NCI-H1694 (cell line): ENCODE measurements at regions not wholly inside any gene's neighbourhood (a gene's known extent, or its start where the extent isn't known, plus 50 kb on each side); places are given as distances from the start of the nearest gene placed in this dataset.
"Not testable (repeated sequence)": the region's sequence is repeated elsewhere in the genome, so short reads cannot be mapped to it uniquely, and the experiment has no call there.

Experiments used
- DNase-seq: peaks from one replicate; lab custom pipeline; 2025; lab: John Stamatoyannopoulos, UW

DNA sequence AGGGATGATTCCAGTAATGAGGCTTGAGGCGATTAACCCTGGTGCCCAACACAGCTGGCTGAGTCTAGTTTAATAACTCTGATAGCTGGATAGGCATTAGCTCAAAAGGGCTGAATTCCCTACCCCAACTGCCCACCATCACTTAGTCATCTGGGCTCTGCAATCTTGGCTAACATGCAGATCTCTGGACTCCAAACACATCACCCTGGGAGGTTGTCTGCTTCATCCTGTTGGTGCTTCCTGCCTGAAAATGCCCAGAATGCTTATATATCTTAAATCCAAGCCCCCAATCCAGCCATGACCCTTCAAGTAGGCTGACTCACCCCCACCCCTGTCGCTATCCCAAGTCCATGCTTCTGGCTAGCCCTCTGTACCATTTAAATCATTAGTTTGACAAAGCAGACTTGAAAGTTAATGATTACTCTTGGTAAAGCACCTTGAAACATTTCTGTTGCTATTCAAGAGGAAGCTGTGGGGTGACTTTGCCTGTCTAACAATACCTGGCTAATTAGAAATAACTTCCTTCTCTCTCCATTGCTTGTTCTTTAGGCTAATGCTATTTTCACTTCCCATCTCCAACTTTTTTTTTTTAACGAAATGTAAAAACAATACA lies 107.0 kb upstream of the RORA start:
- no peak for DNase-seq

DNA sequence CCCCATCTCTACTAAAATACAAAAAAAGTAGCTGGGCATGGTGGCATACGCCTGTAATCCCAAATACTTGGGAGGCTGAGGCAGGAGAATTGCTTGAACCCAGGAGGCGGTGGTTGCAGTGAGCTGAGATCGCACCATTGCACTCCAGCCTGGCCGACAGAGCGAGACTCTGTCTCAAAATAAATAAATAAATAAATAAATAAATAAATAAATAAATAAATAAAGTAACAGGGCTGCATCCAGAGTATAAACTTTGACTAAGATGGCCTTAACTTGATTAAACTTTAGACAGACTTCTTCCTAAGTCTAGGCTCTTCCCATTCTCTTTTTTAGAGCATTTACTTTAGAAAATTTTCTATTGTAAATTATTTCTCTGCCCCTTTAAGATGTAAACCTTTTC lies 105.6 kb upstream of the RORA start:
- DNase-seq = not testable (repeated sequence)

DNA sequence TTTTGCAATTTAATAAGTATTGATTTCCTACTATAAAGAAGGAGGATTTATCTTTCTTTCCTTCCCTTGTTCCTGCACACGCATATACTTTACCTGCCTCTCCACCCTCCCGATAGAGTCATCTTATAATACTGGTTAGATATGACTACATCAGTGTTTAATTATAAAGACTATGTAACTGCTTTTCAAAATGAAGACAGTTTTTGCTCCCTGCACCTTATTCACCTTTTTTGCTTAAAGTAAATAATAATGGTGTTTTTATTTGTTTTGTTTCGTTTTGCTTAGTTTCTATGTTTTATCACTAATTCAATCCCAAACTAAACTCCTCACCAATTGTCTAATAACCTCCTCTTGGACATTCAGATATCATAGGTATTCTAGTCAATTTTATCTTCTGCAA lies 101.9 kb upstream of the RORA start:
- DNase-seq = no peak

DNA sequence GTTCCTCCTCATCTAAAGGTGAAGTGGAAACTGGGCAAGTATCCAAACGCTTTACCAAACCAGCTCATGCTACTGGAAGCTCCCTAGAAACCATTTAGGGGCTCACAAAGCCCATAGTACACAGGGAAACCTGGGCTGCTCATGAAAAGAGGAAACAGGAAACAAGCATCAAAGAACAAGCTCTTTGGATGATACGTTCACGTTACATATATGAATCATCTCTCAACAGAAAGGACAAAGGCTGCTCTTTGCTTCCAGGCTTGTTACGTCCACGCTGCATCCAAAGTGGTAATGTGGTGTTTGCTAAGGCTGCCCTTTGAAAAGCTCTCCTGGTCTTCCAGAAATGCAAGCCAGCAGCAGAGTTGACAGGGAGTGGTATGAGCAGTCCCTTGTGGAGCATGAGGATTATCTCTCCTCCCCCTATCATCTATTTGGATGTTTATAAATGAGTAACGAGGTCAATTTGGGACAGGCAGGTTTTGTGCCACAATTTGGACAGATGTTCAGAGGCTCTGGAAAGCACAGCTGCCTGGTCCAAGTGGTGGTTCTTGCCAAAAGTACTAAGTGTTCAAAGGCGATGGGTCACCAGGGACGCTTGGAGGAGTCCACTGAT lies 98.0 kb upstream of the RORA start:
- DNase-seq = no peak

DNA sequence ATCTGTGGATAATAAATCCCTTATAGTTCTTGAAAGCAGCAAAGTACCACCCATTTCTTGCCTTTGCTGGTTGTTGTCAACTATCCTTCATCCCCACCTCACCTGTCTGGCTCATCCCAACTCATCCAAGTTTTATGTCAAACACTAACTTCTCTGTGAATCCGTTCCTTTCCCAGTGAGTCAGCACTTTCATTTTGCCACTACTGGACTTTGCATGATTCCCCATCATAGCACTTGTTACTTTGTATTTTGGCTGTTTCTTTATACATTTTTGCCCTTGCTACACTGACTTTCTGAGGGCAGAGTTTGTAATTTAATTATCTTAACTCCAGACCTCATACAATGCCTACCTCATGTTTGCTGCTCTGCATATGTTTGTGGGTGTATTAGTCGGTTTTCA lies 90.8 kb upstream of the RORA start:
- DNase-seq = no peak

DNA sequence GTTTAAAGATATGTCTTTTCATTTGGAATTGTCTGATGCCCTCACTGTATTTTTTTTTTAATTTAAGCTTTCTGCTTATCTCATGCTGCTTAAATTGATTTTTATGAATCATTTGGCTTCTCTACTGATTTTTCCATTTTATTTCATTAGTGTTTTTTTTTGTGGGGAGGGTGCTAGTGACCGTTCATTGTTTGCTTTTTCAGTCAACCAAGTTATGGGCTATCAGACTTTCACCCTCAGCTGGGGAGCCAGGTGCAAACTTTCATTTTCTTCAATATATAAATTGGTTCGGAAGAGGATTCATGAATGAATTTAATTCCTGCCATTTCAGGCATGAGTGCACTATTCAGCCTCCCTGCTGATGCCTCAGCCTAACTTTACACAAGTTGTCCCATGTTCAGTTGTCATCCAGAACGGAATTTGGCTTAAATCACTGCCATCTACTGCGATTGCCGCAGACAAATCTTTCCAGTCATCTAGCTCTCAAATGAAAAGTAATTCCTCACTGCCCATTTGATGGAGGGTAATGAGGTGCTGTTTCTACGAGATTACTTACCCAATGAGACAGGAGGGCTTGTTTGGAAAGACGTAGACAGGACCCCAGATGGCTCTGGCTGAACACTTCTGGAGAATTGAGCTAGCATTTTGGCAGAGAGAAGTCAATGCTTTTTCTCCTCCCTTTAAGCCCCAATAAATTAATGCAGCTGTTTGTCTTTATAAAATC lies 89.9 kb upstream of the RORA start:
- DNase-seq = no peak

DNA sequence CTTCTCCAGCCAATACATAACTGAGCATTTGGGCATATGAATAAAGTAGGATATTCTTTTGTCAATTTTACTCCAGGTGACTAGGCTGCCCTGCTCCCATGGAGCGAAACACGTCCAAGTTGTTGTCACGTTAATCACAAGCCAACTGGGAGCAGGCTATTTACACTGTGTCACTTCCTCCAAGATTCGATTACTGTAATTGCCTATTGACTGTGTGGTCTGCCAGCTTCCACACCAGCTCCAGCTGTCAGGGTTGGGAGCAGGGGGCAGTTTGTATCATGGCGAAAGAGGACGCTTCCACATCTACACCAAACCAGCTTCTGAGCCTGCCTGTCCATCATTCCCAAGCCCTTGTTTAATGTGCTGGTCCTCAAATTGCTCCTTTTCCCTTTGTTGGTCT lies 89.2 kb upstream of the RORA start:
- no peak for DNase-seq

DNA sequence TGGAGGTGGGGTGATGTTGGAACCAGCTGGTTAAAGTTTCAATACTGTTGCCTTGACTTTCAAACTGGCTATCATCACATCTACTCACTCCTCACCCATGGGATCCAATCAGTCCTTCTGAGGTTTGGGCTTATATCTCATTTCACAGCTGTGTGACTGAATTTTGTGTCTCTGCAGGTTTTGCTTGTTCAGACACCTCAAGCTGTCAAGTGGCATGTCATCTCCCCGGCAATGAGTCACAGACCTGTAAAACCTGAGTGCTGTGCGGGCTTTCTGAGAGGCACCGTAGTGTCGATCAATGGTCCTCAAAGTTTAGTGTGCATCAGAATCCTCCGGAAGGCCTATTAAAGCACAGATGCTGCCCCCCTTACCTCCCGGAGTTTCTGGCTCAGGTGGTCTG lies 86.4 kb upstream of the RORA start:
- no peak for DNase-seq

DNA sequence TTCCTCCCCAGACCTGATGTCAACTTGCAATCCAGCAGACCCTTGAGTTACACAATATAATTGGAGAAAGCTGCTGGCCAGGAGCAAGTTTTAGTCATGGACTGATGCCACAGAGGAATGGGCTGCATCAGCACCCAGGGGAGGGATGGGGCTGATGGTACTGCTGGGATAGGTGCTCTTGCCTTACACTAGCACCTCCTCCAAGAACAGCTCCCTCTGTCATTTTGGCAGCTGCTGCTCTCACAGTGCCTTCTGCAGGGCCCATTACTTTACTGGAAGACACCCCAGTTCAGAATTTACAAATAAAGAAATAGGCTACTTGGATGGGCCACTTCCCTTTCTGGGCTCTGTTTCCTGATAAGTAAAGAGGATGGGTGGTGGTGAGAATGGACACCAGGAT lies 85.3 kb upstream of the RORA start:
- no peak for DNase-seq

DNA sequence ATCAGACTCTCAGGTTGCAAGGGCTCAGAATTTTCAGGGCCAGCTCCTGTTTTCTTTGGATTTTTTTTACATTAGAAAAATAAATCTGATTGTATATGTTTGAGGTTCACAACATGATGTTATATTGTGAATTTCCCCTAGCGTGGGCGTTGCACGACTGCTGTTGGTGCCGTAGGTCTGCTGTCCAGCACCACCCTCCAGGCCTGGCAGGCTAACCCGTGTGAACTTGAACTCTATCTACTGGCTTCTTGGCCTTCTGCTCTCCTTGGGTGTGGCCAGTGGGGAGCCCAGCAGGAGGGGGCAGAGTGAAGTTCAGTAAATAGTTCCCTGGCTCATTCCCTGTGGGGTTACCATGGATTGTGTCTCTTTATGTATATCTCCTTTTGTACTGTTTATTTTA lies 80.5 kb upstream of the RORA start:
- DNase-seq = no peak

DNA sequence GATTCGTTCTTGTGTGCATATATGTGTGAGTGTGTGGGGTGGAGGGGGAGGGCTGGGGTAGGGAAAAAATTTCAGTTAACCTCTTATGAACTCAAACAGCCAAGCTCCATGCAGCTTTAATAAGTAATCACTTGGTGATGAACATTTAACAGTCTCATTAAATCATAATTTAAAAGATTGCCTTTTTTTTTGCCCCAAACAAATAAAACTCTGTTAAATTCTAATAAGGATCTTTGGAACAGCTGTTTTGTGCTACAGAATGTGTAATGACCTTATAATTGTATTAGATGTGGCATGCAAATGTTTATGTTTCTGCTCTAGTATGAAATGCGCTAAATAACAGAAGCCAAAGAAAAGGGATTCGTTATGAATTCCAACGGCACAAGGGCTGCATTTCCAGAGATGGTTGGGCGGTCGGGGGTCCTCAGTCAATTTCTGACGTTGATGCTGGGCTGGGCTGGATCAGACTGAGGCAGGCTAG lies 80.0 kb upstream of the RORA start:
- no peak for DNase-seq

DNA sequence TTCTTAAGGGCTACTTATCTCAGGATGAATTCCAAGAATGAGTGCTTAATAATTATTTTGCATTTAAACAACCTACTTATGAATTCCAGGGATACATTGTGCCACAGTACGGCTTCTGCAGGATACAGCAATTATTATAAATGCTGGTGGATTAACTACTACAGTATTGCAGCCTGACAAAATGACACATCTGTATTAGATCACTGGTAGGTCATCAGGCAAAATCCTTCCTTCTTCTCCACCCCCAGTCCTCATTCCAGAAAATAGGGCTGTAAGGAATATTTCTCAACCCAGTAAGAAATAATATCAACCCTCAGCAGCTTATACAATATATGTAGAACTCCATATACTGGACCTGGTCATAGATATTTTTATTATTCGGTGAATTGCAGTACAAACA lies 79.3 kb upstream of the RORA start:
- no peak for DNase-seq

DNA sequence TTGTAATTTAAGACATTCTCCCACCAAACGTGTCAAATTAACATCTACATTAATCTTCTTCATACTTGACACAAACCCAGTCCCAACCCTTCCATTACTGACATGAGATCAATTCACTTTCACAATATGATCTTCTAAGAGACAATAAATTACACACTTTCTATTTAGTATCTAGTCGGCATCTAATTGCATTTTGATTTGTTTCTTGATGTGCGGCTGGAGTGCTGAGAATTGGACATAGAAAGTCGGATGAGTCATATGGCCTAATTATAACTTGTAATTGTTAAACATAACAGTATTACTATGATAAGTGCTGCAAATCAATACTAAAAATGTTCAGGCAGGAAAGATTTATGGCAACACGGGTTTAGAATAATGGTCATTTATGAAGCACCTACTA lies 78.4 kb upstream of the RORA start:
- DNase-seq = no peak

DNA sequence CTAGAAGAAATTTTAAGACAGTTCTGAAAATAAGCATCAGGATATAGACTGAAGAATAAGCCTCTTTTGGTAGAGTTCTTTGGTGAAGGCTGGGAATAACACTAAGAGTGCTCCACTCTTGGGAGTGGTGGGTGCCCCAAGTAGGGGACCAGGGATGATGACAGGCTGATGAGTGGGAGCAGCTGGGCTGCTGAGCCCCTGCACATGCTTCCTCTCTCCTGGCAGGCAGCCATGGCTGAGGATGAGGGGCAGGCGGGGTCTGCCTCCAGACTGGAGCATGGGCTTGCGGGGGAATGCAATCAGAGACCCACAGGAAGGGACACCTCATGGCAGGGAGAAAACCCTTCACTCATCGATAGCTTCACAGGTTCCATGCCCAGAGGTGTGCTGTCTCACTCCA lies 72.6 kb upstream of the RORA start:
- no peak for DNase-seq

DNA sequence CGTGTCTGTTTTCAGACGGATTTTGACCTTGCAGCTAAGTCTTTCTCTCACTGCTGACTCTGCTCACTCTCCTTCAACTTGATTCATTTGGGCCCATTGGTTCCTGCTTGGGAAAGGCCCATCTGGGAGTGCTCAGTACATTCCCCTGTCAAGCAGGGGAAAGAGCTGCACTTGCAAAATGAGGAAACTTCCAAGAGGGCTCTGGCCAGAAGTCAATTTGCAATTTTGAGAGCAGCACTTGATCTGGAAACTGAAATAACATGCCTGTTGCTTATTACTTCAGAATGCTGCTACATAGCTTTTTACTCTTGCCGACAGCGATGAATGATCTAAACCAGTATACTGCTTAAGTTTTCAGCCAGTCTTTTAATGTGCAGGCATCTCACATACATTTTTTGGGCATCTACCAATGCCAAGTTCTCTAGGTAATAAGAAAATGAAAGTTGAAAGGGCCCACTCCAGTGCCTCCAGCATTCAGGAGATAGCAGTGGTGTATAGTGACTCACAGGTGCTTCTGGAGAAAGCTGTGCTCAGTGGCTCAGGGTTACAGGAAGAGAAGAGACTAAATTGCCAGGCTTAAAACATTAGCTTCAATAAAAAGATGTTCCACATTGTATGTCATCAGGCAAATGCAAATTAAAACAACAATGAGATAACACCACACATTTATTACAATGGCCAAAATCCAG lies 70.1 kb upstream of the RORA start:
- no peak for DNase-seq

DNA sequence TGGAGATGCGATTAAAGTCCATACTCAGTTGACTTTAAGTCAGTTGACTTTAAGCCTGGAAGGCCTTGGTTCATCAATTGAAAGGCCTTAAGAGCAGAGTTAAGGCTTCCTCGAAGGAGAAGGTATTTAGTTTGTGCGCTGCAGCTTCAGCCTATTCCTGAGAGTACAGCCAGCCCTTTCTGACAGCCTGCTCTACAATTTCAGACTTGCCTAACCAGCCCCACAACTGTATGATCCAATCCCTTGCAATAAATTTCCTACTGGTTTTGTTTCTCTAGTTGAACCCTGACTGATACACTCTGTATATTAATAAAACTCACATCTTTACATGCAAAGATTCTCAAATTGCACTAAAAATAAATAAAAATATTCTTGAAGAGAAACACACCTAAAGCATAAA lies 66.1 kb upstream of the RORA start:
- no peak for DNase-seq

DNA sequence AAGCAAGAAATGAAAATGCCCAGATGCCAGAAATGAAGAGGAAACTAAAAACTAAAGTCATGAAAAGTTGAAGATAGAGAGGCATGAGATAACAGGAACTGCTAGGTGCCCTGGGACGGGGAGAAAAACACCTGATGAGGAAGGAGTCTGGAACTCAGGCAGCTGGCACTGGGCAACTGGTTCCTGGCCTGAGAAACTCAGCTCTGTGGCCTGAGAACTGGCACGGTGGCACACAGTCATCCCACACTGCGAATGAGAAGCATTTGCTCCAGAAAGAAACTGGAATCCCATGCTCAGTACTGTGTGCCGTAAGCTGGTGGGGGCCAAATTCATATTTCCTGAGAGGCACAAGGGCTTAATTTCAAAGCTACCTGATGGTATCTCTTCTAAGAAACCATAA lies 53.6 kb upstream of the RORA start:
- DNase-seq = no peak

DNA sequence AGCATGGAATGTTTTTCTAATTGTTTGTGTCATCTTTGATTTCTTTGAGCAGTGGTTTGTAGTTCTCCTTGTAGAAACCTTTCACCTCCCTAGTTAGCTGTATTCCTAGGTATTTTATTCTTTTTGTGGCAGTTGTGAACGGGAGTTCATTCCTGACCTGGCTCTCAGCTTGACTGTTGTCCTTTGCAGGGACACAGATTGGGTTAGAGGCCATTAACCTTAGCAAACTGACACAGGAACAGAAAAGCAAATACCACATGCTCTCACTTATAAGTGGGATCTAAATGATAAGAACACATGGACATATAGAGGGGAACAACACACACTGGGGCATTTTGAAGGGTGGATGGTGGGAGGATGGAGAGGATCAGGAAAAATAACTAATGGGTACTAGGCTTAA lies 52.2 kb upstream of the RORA start:
- no peak for DNase-seq
